ENCODE measurements at regions not wholly inside any gene's neighbourhood (a gene's known extent, or its start where the extent isn't known, plus 50 kb on each side); places are given as distances from the start of the nearest gene placed in this dataset.

DNA sequence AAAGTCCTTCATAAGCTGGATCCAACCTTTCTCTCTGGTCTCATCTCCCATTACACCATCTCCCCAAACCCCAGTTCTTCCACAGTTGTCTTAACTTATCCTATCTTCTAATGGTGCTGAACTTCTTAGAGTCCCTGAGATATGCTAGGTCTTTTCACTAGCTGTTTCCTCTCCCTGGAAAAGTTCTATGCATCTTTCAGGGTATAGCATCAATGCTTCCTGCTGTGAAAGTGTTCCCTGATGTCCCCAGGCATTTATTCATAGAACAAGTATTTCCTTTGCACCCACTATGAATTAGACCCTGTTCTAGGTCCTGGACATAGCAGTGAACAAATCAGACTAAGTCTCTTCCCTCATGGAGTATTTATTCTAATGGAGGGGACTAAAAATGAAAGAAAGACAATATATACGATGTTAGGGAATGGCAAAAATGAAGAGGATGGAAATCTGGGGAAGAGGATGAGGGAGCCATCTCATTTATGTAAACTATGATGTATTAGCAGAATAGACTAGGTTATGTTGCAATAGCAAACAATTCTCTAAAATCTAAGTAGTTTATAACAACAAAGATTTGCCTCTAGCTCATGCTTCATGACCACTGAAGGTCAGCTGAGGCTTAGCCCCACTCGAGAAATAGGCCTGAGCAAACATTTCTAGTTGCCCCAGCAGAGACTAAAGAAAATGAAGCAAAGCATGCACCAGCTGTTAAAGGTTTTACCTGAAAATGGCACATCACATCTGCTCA is 120.0 kb downstream of the CYSLTR2 start:
- Histone ChIP-seq H3K4me2 (ENCODE audit: insufficient read depth in 1 of 2, low read depth in 2 of 2, low read length in 2 of 2) (no peak overlapping the region), H3K9me3 (ENCODE audit: insufficient read depth in 2 of 2, low read depth in 1 of 2, low read length in 1 of 2) (no peaks in the 10 kb centered on the region), H3K14ac (ENCODE audit: insufficient read length) (no peak overlapping the region), H2BK120ac (replicated peaks; ENCODE audit: low read depth, low read length) (no peak overlapping the region), H4K5ac (ENCODE audit: insufficient read length, low read depth, low read length) (no peak overlapping the region), H3K4ac (replicated peaks; ENCODE audit: insufficient read length, low read depth, low read length) (no peak overlapping the region), H3K56ac (replicated peaks; ENCODE audit: insufficient read length, low read depth, low read length) (no peak overlapping the region), H3K23ac (ENCODE audit: insufficient read length) (no peak overlapping the region), H2BK20ac (ENCODE audit: low read length) (no peak overlapping the region), H4K20me1 (replicated peaks in 1 of 2; ENCODE audit: control insufficient read depth in 1 of 2, insufficient read depth in 2 of 2, low read length in 2 of 2) (no peaks in the 10 kb centered on the region), H3K27ac (ENCODE audit: low read depth, low read length) (no peak overlapping the region), H3K4me3 (ENCODE audit: extremely low read depth in 1 of 4, insufficient read depth in 2 of 4, low read depth in 3 of 4, low read length in 4 of 4) (no peak overlapping the region), H3K79me1 (ENCODE audit: low read depth, low read length) (no peaks in the 10 kb centered on the region), H2BK5ac (ENCODE audit: low read depth, low read length) (no peak overlapping the region), H3K9ac (replicated peaks in 1 of 4; ENCODE audit: extremely low read depth in 1 of 4, low read depth in 3 of 4, low read length in 3 of 4) (no peak overlapping the region), H3K18ac (ENCODE audit: extremely low read depth, low read length) (no peak overlapping the region), H2BK15ac (ENCODE audit: low read length) (no peak overlapping the region), H2AK5ac (ENCODE audit: low read depth, low read length) (no peak overlapping the region), H2BK12ac (ENCODE audit: low read depth, low read length) (no peak overlapping the region), H3K79me2 (ENCODE audit: control insufficient read depth in 1 of 2, insufficient read depth in 2 of 2, low read length in 2 of 2) (no peaks in the 10 kb centered on the region), H3K36me3 (ENCODE audit: control insufficient read depth in 2 of 4, insufficient read depth in 4 of 4, low read length in 3 of 4) (no peaks in the 10 kb centered on the region), H2AFZ (ENCODE audit: low read length) (no peak overlapping the region), H3K27me3 (replicated peaks in 1 of 4; ENCODE audit: control insufficient read depth in 3 of 4, extremely low read depth in 1 of 4, insufficient read depth in 3 of 4, low read length in 3 of 4) (no peaks in the 10 kb centered on the region), H3K23me2 (ENCODE audit: low read depth, low read length) (no peaks in the 10 kb centered on the region), H4K91ac (replicated peaks; ENCODE audit: insufficient read length, low read length) (no peak overlapping the region), H3K4me1 (replicated peaks in 1 of 4; ENCODE audit: control insufficient read depth in 3 of 4, insufficient read depth in 4 of 4, low read length in 3 of 4) (no peaks in the 10 kb centered on the region), H4K8ac (ENCODE audit: extremely low read depth, insufficient read depth, low read length) (no peak overlapping the region)
- TF ChIP-seq POU5F1 (IDR thresholded peaks at IDR 0.05; ENCODE audit: low read depth, low read length) (no peak), SP4 (IDR thresholded peaks at IDR 0.05; ENCODE audit: low read length) (no peak), TBP (IDR thresholded peaks at IDR 0.05; ENCODE audit: low read depth, low read length) (no peak), ZNF274 (IDR thresholded peaks at IDR 0.05; ENCODE audit: borderline replicate concordance, extremely low read depth, low read length) (no peak), CHD1 (IDR thresholded peaks at IDR 0.05; ENCODE audit: low read depth, low read length) (no peak), RNF2 (IDR thresholded peaks at IDR 0.05; ENCODE audit: borderline replicate concordance, low read depth, low read length, missing control alignments, poor library complexity, severe bottlenecking) (no peak), CBX5 (IDR thresholded peaks at IDR 0.05; ENCODE audit: low read depth, low read length) (no peak), SIX5 (IDR thresholded peaks at IDR 0.05; ENCODE audit: low read depth, low read length) (no peak), BRCA1 (IDR thresholded peaks at IDR 0.05; ENCODE audit: low read depth, low read length) (no peak)
- TF ChIP-seq, protein P1, sequence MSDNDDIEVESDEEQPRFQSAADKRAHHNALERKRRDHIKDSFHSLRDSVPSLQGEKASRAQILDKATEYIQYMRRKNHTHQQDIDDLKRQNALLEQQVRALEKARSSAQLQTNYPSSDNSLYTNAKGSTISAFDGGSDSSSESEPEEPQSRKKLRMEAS (IDR thresholded peaks at IDR 0.05), result no peak
- no peak for FAIRE-seq
- CTCF ChIA-PET (ENCODE audit: partially characterized antibody), result interaction anchor here (0.7 to 8.7 kb wide), 3 partner anchors 9 to 179 kb away, joined by 3 to 68 read pairs (median 4); no protein-coding TSS in a partner anchor
- DNase-seq (ENCODE audit: low read depth in 1 of 2, low spot score in 2 of 2), result no peak
- POLR2A ChIA-PET (ENCODE audit: partially characterized antibody), result no interaction called here
- WGBS, 2 experiments (ENCODE audit: extremely low coverage in 1 of 2, insufficient coverage in 1 of 2, insufficient read length in 1 of 2, insufficient replicate concordance in 2 of 2, low coverage in 1 of 2, low lambda C conversion rate in 2 of 2, missing lambda C conversion rate in 1 of 2), result 86% methylated on average over 2 of the region's 2 CpGs; no CpG with 5 or more reads in 1 of the 2 experiments
